HFF-Myc (cell line): ENCODE measurements at regions not wholly inside any gene's neighbourhood (a gene's known extent, or its start where the extent isn't known, plus 50 kb on each side); places are given as distances from the start of the nearest gene placed in this dataset.
"Not testable (repeated sequence)": the region's sequence is repeated elsewhere in the genome, so short reads cannot be mapped to it uniquely, and the experiment has no call there.

Experiments used
- DNase-seq: peaks from one replicate; pipeline ENCODE4 v3.0.0-alpha.2; 2011; ENCODE audit warnings: low read depth; ENCODE audit errors: extremely low read depth
- H3K4me3 ChIP-seq: replicated peaks from 2 replicates; pipeline ENCODE4 v1.5.1; 2011; ENCODE audit warnings: low read depth, mild to moderate bottlenecking, control low read depth, low read length
- CTCF ChIP-seq: IDR thresholded peaks from 2 replicates; pipeline ENCODE4 v1.5.1; 2012; ENCODE audit warnings: mild to moderate bottlenecking, low read depth, low read length, control low read depth; ENCODE audit errors: missing control alignments

GRCh38 chr5:123701511-123702200 is 189.7 kb downstream of the CSNK1G3 start:
- no peak for TF ChIP-seq CTCF
- no peak overlapping the region for H3K4me3 ChIP-seq
- no peak for DNase-seq

- peak; percentile 89 for DNase-seq
- no peak for TF ChIP-seq CTCF
Observed at GRCh38 chr5:123700624-123701287, 188.8 kb downstream of the CSNK1G3 start.

DNA sequence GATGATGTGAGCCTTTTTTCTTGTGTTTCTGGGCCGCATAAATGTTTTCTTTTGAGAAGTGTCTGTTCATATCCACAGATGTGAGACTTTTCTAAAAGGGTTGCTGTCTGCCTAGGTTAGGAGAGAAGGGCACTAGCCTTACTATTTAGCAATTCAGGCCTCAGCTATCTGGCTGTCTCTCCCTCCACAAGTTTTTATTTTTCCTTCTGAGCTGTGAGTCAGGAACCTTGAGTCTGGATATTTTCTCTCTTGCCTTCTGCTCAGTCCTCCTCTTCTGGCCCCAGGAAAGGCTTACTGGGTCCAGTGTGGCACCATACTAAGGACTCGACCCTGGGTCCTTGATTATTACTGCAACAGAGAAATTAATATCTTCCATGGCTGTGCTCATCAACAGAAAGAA is 187.6 kb downstream of the CSNK1G3 start:
- H3K4me3 ChIP-seq = no peak overlapping the region
- no peak for TF ChIP-seq CTCF
- DNase-seq = no peak

More at GRCh38 chr5:123700624-123701287, 188.8 kb downstream of the CSNK1G3 start:
- H3K4me3 ChIP-seq = no peak overlapping the region

GRCh38 chr5:123698937-123699336 is 187.0 kb downstream of the CSNK1G3 start:
- H3K4me3 ChIP-seq = not testable (repeated sequence)

DNA sequence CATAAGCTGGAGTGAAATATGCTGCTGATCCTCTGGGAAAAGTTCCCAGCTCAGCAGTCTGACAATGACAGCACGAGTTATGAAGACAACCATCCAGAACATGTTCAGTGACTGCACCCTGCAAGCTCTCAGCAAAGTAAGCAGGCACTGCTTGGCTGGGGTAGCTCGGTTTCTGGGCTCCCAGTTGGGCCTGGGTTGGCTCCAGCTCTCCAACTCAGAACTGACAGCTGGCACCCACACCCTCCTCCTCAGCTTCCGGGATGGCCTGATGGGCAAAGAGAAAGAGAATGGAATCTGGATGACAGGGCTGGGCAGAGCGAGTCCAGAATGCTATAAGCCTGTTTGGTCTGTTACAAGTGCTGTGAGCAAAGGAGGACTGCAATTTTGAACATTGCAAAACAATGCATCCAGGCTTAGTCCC is 185.0 kb downstream of the CSNK1G3 start:
- no peak overlapping the region for H3K4me3 ChIP-seq
- no peak for DNase-seq
- TF ChIP-seq CTCF = no peak

More at GRCh38 chr5:123698937-123699336, 187.0 kb downstream of the CSNK1G3 start:
- not testable (repeated sequence) for DNase-seq

GRCh38 chr5:123690821-123691220 is 178.8 kb downstream of the CSNK1G3 start:
- no peak for DNase-seq
- no peak overlapping the region for H3K4me3 ChIP-seq
- no peak for TF ChIP-seq CTCF

DNA sequence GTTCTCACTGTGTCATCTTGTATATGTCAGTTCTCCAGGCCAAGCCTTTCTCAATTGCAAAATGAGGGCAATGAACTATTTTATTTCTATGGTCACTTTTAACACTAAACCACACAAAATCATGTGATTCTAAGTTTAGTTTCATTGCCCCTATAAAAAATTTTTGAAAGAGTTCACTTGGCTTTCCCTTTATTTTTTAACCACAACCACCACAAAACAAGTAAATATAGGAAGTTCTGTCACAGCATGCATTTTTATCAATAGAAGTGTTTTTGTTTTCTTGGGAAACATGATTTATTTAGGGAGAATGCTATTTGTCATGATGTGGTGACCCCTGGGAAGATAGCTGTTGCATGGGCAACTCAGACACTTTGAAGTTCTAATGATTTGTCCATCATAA is 169.1 kb downstream of the CSNK1G3 start:
- no peak for TF ChIP-seq CTCF
- DNase-seq = no peak
- no peak overlapping the region for H3K4me3 ChIP-seq
